ENCODE measurements at regions not wholly inside any gene's neighbourhood (a gene's known extent, or its start where the extent isn't known, plus 50 kb on each side); places are given as distances from the start of the nearest gene placed in this dataset.

DNA sequence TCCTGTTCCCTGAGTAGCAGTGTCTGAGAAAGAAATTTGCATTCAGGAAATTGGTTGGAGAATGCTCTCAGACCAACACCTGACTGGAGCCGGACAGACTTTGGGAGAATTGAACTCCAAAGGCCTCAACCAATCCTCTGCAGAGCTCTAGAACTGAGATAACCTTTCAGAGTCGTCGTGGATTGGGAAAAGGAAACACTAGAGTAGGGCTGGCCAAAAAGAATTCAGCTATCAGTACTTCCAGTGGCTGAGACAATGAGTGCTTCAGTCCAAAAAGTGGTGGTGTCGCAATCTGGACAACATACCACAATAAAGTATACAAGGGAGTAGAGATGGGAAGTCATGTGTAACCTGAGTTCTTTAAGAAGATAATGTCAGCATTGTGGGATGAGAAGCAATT is 377.1 kb downstream of the SLC16A7 start:
- Histone ChIP-seq H3K9me3 (ENCODE audit: control insufficient read depth in 4 of 4, low read length in 3 of 4) (no peaks in the 10 kb centered on the region), H3K27ac (ENCODE audit: low read depth in 1 of 2, low read length in 2 of 2) (no peak overlapping the region), H3K4me3 (ENCODE audit: low read depth in 1 of 3, low read length in 3 of 3) (no peak overlapping the region), H3K27me3 (ENCODE audit: control insufficient read depth in 4 of 4, insufficient read depth in 4 of 4, low read length in 3 of 4) (no peaks in the 10 kb centered on the region), H3K36me3 (ENCODE audit: control insufficient read depth in 4 of 4, insufficient read depth in 3 of 4, low read depth in 1 of 4, low read length in 3 of 4) (no peaks in the 10 kb centered on the region), H3K4me1 (ENCODE audit: control insufficient read depth in 4 of 4, insufficient read depth in 4 of 4, low read length in 3 of 4) (no peaks in the 10 kb centered on the region), H3K9ac (ENCODE audit: low read depth in 1 of 2, low read length in 2 of 2) (no peak overlapping the region)
- no peak for DNase-seq (ENCODE audit: low spot score)
- 44% methylated on average over 4 of the region's 4 CpGs for WGBS
- TF ChIP-seq JUND (IDR thresholded peaks at IDR 0.05) (no peak), TAF1 (conservative IDR thresholded peaks at IDR 0.05) (no peak)
- TF ChIP-seq, protein P1, sequence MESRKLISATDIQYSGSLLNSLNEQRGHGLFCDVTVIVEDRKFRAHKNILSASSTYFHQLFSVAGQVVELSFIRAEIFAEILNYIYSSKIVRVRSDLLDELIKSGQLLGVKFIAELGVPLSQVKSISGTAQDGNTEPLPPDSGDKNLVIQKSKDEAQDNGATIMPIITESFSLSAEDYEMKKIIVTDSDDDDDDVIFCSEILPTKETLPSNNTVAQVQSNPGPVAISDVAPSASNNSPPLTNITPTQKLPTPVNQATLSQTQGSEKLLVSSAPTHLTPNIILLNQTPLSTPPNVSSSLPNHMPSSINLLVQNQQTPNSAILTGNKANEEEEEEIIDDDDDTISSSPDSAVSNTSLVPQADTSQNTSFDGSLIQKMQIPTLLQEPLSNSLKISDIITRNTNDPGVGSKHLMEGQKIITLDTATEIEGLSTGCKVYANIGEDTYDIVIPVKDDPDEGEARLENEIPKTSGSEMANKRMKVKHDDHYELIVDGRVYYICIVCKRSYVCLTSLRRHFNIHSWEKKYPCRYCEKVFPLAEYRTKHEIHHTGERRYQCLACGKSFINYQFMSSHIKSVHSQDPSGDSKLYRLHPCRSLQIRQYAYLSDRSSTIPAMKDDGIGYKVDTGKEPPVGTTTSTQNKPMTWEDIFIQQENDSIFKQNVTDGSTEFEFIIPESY (IDR thresholded peaks at IDR 0.05): no peak

DNA sequence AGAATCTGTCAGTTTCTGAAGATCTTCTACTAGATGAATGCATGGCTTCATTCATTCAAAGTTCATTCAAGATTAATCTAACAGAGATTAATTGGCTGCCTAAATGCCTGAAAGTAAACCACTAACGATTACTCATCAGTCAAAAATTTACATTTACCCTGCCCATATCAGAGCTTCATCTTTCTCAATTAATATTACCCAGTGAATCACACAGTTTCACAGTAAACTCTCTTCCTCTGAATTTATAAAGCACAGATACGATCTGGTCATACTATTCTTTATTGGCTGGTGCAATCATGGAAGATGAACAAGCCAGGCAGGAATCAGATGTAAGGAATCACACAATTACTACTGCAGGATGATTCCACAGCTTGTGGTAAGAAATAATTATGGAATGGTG is 377.7 kb downstream of the SLC16A7 start:
- Histone ChIP-seq H3K27ac (ENCODE audit: low read depth in 1 of 2, low read length in 2 of 2) (no peak overlapping the region), H3K4me3 (ENCODE audit: low read depth in 1 of 3, low read length in 3 of 3) (no peak overlapping the region), H3K4me1 (ENCODE audit: control insufficient read depth in 4 of 4, insufficient read depth in 4 of 4, low read length in 3 of 4) (no peaks in the 10 kb centered on the region), H3K27me3 (ENCODE audit: control insufficient read depth in 4 of 4, insufficient read depth in 4 of 4, low read length in 3 of 4) (no peaks in the 10 kb centered on the region), H3K9ac (ENCODE audit: low read depth in 1 of 2, low read length in 2 of 2) (no peak overlapping the region), H3K36me3 (ENCODE audit: control insufficient read depth in 4 of 4, insufficient read depth in 3 of 4, low read depth in 1 of 4, low read length in 3 of 4) (no peaks in the 10 kb centered on the region), H3K9me3 (ENCODE audit: control insufficient read depth in 4 of 4, low read length in 3 of 4) (no peaks in the 10 kb centered on the region)
- TF ChIP-seq GABPA (IDR thresholded peaks at IDR 0.05 in 1 of 2, conservative IDR thresholded peaks at IDR 0.05 in 1 of 2) (no peak), EGR1 (IDR thresholded peaks at IDR 0.05; ENCODE audit: low read depth in 2 of 2) (no peak), FOXA2 (IDR thresholded peaks at IDR 0.05) (no peak), TAF1 (conservative IDR thresholded peaks at IDR 0.05) (no peak), YY1 (IDR thresholded peaks at IDR 0.05) (no peak), HNF4A (conservative IDR thresholded peaks at IDR 0.05) (no peak), FOXA1 (IDR thresholded peaks at IDR 0.05) (no peak), SP1 (IDR thresholded peaks at IDR 0.05) (no peak), NR2F2 (IDR thresholded peaks at IDR 0.05) (no peak), HNF4G (IDR thresholded peaks at IDR 0.05) (no peak), JUND (IDR thresholded peaks at IDR 0.05) (no peak), RAD21 (IDR thresholded peaks at IDR 0.05) (no peak), RXRA (IDR thresholded peaks at IDR 0.05) (no peak)
- TF ChIP-seq, protein P1 (IDR thresholded peaks at IDR 0.05): no peak
- TF ChIP-seq, protein P2, sequence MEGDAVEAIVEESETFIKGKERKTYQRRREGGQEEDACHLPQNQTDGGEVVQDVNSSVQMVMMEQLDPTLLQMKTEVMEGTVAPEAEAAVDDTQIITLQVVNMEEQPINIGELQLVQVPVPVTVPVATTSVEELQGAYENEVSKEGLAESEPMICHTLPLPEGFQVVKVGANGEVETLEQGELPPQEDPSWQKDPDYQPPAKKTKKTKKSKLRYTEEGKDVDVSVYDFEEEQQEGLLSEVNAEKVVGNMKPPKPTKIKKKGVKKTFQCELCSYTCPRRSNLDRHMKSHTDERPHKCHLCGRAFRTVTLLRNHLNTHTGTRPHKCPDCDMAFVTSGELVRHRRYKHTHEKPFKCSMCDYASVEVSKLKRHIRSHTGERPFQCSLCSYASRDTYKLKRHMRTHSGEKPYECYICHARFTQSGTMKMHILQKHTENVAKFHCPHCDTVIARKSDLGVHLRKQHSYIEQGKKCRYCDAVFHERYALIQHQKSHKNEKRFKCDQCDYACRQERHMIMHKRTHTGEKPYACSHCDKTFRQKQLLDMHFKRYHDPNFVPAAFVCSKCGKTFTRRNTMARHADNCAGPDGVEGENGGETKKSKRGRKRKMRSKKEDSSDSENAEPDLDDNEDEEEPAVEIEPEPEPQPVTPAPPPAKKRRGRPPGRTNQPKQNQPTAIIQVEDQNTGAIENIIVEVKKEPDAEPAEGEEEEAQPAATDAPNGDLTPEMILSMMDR (IDR thresholded peaks at IDR 0.05; ENCODE audit: low read depth, low read length, missing input control): no peak
- TF ChIP-seq, protein P3, sequence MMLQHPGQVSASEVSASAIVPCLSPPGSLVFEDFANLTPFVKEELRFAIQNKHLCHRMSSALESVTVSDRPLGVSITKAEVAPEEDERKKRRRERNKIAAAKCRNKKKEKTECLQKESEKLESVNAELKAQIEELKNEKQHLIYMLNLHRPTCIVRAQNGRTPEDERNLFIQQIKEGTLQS (IDR thresholded peaks at IDR 0.05): no peak
- TF ChIP-seq, protein P4, sequence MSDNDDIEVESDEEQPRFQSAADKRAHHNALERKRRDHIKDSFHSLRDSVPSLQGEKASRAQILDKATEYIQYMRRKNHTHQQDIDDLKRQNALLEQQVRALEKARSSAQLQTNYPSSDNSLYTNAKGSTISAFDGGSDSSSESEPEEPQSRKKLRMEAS (IDR thresholded peaks at IDR 0.05): no peak
- TF ChIP-seq, protein P5, sequence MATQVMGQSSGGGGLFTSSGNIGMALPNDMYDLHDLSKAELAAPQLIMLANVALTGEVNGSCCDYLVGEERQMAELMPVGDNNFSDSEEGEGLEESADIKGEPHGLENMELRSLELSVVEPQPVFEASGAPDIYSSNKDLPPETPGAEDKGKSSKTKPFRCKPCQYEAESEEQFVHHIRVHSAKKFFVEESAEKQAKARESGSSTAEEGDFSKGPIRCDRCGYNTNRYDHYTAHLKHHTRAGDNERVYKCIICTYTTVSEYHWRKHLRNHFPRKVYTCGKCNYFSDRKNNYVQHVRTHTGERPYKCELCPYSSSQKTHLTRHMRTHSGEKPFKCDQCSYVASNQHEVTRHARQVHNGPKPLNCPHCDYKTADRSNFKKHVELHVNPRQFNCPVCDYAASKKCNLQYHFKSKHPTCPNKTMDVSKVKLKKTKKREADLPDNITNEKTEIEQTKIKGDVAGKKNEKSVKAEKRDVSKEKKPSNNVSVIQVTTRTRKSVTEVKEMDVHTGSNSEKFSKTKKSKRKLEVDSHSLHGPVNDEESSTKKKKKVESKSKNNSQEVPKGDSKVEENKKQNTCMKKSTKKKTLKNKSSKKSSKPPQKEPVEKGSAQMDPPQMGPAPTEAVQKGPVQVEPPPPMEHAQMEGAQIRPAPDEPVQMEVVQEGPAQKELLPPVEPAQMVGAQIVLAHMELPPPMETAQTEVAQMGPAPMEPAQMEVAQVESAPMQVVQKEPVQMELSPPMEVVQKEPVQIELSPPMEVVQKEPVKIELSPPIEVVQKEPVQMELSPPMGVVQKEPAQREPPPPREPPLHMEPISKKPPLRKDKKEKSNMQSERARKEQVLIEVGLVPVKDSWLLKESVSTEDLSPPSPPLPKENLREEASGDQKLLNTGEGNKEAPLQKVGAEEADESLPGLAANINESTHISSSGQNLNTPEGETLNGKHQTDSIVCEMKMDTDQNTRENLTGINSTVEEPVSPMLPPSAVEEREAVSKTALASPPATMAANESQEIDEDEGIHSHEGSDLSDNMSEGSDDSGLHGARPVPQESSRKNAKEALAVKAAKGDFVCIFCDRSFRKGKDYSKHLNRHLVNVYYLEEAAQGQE (IDR thresholded peaks at IDR 0.05): no peak
- WGBS: 74% methylated on average over 2 of the region's 2 CpGs
- DNase-seq (ENCODE audit: low spot score): no peak
